MM.1S (cell line): ENCODE measurements at regions not wholly inside any gene's neighbourhood (a gene's known extent, or its start where the extent isn't known, plus 50 kb on each side); places are given as distances from the start of the nearest gene placed in this dataset.
"Not testable (repeated sequence)": the region's sequence is repeated elsewhere in the genome, so short reads cannot be mapped to it uniquely, and the experiment has no call there.

Experiments used
- DNase-seq: peaks from one replicate; pipeline ENCODE4 v3.0.0-alpha.2; 2015
- H2AFZ ChIP-seq: fragments of 300-600 bp; sonication (generic); 2 replicates; pipeline ENCODE4 v1.6.0; 2016; ENCODE audit warnings: antibody characterized with exemption, low read length
- H3F3A ChIP-seq: fragments of 300-600 bp; sonication (generic); 2 replicates; pipeline ENCODE4 v1.6.1; 2016; ENCODE audit warnings: mild to moderate bottlenecking, antibody characterized with exemption, low read length, moderate library complexity, mixed read lengths; ENCODE audit not compliant: insufficient read depth
- H3K27ac ChIP-seq: fragments of 300-600 bp; sonication (generic); 2 replicates; pipeline ENCODE4 v1.5.1; 2016; ENCODE audit warnings: mild to moderate bottlenecking, low read length
- H3K27me3 ChIP-seq: fragments of 300-600 bp; sonication (generic); replicated peaks from 2 replicates; pipeline ENCODE4 v1.6.0; 2016; ENCODE audit warnings: low read length; ENCODE audit not compliant: insufficient read depth
- H3K36me3 ChIP-seq: fragments of 300-600 bp; sonication (generic); replicated peaks from 2 replicates; pipeline ENCODE4 v1.6.1; 2016; ENCODE audit warnings: mild to moderate bottlenecking, low read length, mixed read lengths; ENCODE audit not compliant: insufficient read depth
- H3K4me1 ChIP-seq: fragments of 300-600 bp; sonication (generic); 2 replicates; pipeline ENCODE4 v1.6.1; 2016; ENCODE audit warnings: low read length, mixed read lengths
- H3K4me2 ChIP-seq: fragments of 300-600 bp; sonication (generic); 2 replicates; pipeline ENCODE4 v1.6.0; 2016; ENCODE audit warnings: low read depth, low read length
- H3K4me3 ChIP-seq: fragments of 300-600 bp; sonication (generic); 2 replicates; pipeline ENCODE4 v1.5.1; 2016; ENCODE audit warnings: low read length, mixed read lengths
- H3K79me2 ChIP-seq: fragments of 300-600 bp; sonication (generic); 2 replicates; pipeline ENCODE4 v1.6.1; 2016; ENCODE audit warnings: mixed run types, low read length, mixed read lengths
- H3K9ac ChIP-seq: fragments of 300-600 bp; sonication (generic); 2 replicates; pipeline ENCODE4 v1.6.1; 2016; ENCODE audit warnings: low read length, mixed read lengths
- H3K9me2 ChIP-seq: fragments of 300-600 bp; sonication (generic); replicated peaks from 2 replicates; pipeline ENCODE4 v1.6.1; 2016; ENCODE audit warnings: mild to moderate bottlenecking, low read length, mixed read lengths; ENCODE audit not compliant: insufficient read depth
- H3K9me3 ChIP-seq: fragments of 300-600 bp; sonication (generic); replicated peaks from 2 replicates; pipeline ENCODE4 v1.6.1; 2016; ENCODE audit warnings: mild to moderate bottlenecking, low read length, mixed read lengths; ENCODE audit not compliant: insufficient read depth
- H4K20me1 ChIP-seq: fragments of 300-600 bp; sonication (generic); 2 replicates; pipeline ENCODE4 v1.6.1; 2016; ENCODE audit warnings: mild to moderate bottlenecking, low read length, moderate library complexity, mixed read lengths; ENCODE audit not compliant: insufficient read depth
- EZH2 ChIP-seq: fragments of 300-600 bp; sonication (generic); optimal IDR thresholded peaks from 2 replicates; pipeline ENCODE3; 2017; ENCODE audit warnings: low read depth, mild to moderate bottlenecking, antibody characterized with exemption, low read length, mixed read lengths
- EZH2phosphoT487 ChIP-seq: fragments of 300-600 bp; sonication (generic); IDR thresholded peaks from 2 replicates; pipeline ENCODE4 v1.6.1; 2018; ENCODE audit warnings: antibody characterized with exemption, low read length
- TF ChIP-seq, protein P1 (sequence below): fragments of 300-600 bp; sonication (generic); IDR thresholded peaks from 2 replicates; pipeline ENCODE4 v1.5.1; 2016; ENCODE audit warnings: antibody characterized with exemption, low read length, mixed read lengths

DNA sequence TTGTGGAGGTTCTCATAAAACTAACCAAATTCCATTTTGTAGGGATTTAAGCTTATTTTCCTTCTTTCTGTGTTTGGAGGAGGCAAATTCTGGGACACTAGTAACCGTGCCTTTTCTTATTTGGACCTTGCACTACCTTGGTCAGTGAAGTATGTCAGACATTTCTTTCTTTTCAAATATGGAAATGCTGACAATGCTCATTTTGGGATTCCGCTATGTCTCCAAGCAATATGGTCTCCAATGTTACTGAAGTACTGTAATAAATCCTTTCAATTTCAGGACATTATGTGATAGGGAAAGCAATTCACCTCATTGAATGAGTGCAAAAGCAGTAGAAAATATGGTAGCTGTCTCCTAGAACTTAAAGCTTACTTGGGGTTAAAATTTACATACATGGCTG lies 372.3 kb downstream of the HLX start:
- 0 out of 2 replicates have a peak, but pooled peaks cover 4% of the 10 kb centered on the region for H3K9me2 ChIP-seq
- H4K20me1 ChIP-seq: no peaks in the 10 kb centered on the region
- no peak overlapping the region for H3K4me3 ChIP-seq
- H3K4me2 ChIP-seq: no peak overlapping the region
- no peaks in the 10 kb centered on the region for H3K36me3 ChIP-seq
- no peaks in the 10 kb centered on the region for H3K4me1 ChIP-seq
- DNase-seq: no peak
- H3K79me2 ChIP-seq: no peaks in the 10 kb centered on the region
- no peaks in the 10 kb centered on the region for H3K27me3 ChIP-seq
- H3K9ac ChIP-seq: no peak overlapping the region
- no peaks in the 10 kb centered on the region for H3K9me3 ChIP-seq
- TF ChIP-seq, protein P1, sequence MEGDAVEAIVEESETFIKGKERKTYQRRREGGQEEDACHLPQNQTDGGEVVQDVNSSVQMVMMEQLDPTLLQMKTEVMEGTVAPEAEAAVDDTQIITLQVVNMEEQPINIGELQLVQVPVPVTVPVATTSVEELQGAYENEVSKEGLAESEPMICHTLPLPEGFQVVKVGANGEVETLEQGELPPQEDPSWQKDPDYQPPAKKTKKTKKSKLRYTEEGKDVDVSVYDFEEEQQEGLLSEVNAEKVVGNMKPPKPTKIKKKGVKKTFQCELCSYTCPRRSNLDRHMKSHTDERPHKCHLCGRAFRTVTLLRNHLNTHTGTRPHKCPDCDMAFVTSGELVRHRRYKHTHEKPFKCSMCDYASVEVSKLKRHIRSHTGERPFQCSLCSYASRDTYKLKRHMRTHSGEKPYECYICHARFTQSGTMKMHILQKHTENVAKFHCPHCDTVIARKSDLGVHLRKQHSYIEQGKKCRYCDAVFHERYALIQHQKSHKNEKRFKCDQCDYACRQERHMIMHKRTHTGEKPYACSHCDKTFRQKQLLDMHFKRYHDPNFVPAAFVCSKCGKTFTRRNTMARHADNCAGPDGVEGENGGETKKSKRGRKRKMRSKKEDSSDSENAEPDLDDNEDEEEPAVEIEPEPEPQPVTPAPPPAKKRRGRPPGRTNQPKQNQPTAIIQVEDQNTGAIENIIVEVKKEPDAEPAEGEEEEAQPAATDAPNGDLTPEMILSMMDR: no peak
- TF ChIP-seq EZH2 (no peak), EZH2phosphoT487 (no peak)
- no peaks in the 10 kb centered on the region for H3F3A ChIP-seq
- no peak overlapping the region for H2AFZ ChIP-seq
- no peak overlapping the region for H3K27ac ChIP-seq

DNA sequence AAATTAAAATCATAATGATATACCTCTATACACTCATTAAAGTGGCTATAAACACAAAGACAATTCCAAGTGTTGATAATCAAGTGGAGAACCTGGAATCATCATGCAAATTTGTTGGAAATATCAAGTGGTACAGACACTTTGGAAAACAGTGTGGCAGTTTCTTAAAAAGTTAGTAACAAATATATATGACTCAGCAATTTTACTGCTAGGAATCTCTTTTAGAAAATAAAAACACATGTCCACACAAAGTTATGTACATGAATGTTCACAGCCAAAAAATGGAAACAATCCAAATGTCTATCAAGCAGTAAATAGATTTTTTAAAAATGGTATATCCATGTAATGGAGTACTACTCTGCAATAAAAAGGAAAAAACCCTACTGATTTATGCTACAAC lies 375.6 kb downstream of the HLX start:
- Histone ChIP-seq H3K27me3 (no peaks in the 10 kb centered on the region), H3K79me2 (no peaks in the 10 kb centered on the region), H2AFZ (no peak overlapping the region), H3K9me3 (no peaks in the 10 kb centered on the region), H3K9ac (no peak overlapping the region), H3K27ac (no peak overlapping the region), H3K4me3 (no peak overlapping the region), H4K20me1 (no peaks in the 10 kb centered on the region), H3K36me3 (no peaks in the 10 kb centered on the region), H3K4me1 (no peaks in the 10 kb centered on the region), H3F3A (no peaks in the 10 kb centered on the region), H3K4me2 (no peak overlapping the region), H3K9me2 (0 out of 2 replicates have a peak, but pooled peaks cover 4% of the 10 kb centered on the region)
- DNase-seq: no peak
- TF ChIP-seq, protein P1: no peak
- TF ChIP-seq EZH2 (no peak), EZH2phosphoT487 (no peak)

DNA sequence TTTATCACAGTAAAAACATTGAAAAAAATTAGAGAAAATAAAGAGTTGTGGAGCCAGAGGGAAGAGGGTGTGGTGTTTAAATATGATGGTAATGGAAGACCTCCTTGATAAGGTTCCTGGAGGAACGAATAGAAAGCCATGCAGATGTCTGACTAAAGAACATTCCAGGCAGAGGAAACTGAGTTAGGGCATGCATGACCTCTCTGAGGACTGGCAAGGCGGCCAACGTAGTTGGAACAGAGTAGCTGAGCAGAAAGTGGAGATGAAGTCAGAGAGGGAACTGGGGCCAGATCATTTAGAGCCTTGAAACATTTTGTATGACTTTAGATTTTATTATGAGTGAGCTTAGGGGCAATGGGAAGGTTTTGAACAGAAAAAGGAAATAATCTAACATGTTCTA lies 377.5 kb downstream of the HLX start:
- Histone ChIP-seq H2AFZ (no peak overlapping the region), H3K9me3 (no peaks in the 10 kb centered on the region), H3K9ac (no peak overlapping the region), H3K36me3 (no peaks in the 10 kb centered on the region), H3K79me2 (no peaks in the 10 kb centered on the region), H3K27ac (no peak overlapping the region), H3F3A (no peaks in the 10 kb centered on the region), H3K9me2 (0 out of 2 replicates have a peak, but pooled peaks cover 4% of the 10 kb centered on the region), H3K4me3 (no peak overlapping the region), H4K20me1 (no peaks in the 10 kb centered on the region), H3K27me3 (no peaks in the 10 kb centered on the region), H3K4me2 (no peak overlapping the region), H3K4me1 (no peaks in the 10 kb centered on the region)
- no peak for TF ChIP-seq EZH2phosphoT487
- no peak for TF ChIP-seq EZH2
- TF ChIP-seq, protein P1: no peak
- no peak for DNase-seq

DNA sequence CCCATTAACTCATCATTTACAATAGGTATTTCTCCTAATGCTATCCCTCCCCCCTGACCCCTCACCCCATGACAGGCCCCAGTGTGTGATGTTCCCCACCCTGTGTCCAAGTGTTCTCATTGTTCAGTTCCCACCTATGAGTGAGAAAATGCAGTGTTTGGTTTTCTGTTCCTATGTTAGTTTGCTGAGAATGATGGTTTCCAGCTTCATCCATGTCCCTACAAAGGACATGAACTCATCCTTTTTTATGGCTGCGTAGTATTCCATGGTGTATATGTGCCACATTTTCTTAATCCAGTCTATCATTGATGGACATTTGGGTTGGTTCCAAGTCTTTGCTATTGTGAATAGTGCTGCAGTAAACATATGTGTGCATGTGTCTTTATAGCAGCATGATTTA lies 378.3 kb downstream of the HLX start:
- H3K27me3 ChIP-seq, H3K4me2 ChIP-seq, H3K36me3 ChIP-seq, H3K9ac ChIP-seq, H4K20me1 ChIP-seq, H3K4me3 ChIP-seq, H3F3A ChIP-seq, H3K27ac ChIP-seq, H3K4me1 ChIP-seq, H3K79me2 ChIP-seq, H2AFZ ChIP-seq, H3K9me3 ChIP-seq, H3K9me2 ChIP-seq, DNase-seq: not testable (repeated sequence)

DNA sequence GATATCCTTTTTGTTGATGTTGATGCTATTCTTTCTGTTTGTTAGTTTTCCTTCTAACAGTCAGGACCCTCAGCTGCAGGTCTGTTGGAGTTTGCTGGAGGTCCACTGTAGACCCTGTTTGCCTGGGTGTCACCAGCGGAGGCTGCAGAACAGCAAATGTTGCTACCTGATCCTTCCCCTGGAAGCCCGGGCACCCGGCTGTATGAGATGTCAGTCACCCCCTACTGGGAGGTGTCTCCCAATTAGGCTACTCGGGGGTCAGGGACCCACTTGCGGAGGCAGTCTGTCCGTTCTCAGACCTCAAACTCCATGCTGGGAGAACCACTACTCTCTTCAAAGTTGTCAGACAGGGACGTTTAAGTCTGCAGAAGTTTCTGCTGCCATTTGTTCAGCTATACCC lies 383.4 kb downstream of the HLX start:
- H3K27ac ChIP-seq, H3K79me2 ChIP-seq, H3K9ac ChIP-seq, H3F3A ChIP-seq, H3K9me2 ChIP-seq, H3K27me3 ChIP-seq, H3K4me1 ChIP-seq, H3K4me3 ChIP-seq, H3K36me3 ChIP-seq, H2AFZ ChIP-seq, H3K4me2 ChIP-seq, DNase-seq, H3K9me3 ChIP-seq, H4K20me1 ChIP-seq: not testable (repeated sequence)
